ENCODE measurements at regions not wholly inside any gene's neighbourhood (a gene's known extent, or its start where the extent isn't known, plus 50 kb on each side); places are given as distances from the start of the nearest gene placed in this dataset.

GRCh38 chr5:152124409-152125041 lies 199.9 kb upstream of the GLRA1 start:
- H3K36me3 ChIP-seq (ENCODE audit: control insufficient read depth, insufficient read depth, low read length): no peaks in the 10 kb centered on the region
- TF ChIP-seq EZH2 (IDR thresholded peaks at IDR 0.05; ENCODE audit: low read length, missing control alignments): no peak
- TF ChIP-seq CTCF (conservative IDR thresholded peaks at IDR 0.05 in 1 of 2, IDR thresholded peaks at IDR 0.05 in 1 of 2; ENCODE audit: low read depth in 1 of 2, low read length in 2 of 2): no peak
- no peaks in the 10 kb centered on the region for H3K4me1 ChIP-seq (ENCODE audit: control insufficient read depth, extremely low read depth, insufficient read depth, low read length)
- DNase-seq (ENCODE audit: low read depth in 2 of 2): no peak
- H3K79me2 ChIP-seq (ENCODE audit: control insufficient read depth, insufficient read depth, low read length): no peaks in the 10 kb centered on the region
- H3K27ac ChIP-seq (ENCODE audit: insufficient read depth, low read length): no peak overlapping the region
- H3K9me3 ChIP-seq (ENCODE audit: control insufficient read depth, insufficient read depth, low read depth, low read length): no peaks in the 10 kb centered on the region
- H3K4me2 ChIP-seq (ENCODE audit: extremely low read depth, insufficient read depth, low read length): no peak overlapping the region
- no peak overlapping the region for H3K9ac ChIP-seq (ENCODE audit: insufficient read depth, low read length)
- no peak overlapping the region for H3K4me3 ChIP-seq (replicated peaks in 1 of 4; ENCODE audit: control extremely low read depth in 1 of 4, insufficient read depth in 1 of 4, low read depth in 3 of 4, low read length in 4 of 4)
- H2AFZ ChIP-seq (ENCODE audit: low read length): no peak overlapping the region
- H3K27me3 ChIP-seq (ENCODE audit: control insufficient read depth, insufficient read depth, low read length): no peaks in the 10 kb centered on the region
- no peaks in the 10 kb centered on the region for H4K20me1 ChIP-seq (ENCODE audit: control insufficient read depth, extremely low read depth, insufficient read depth, low read length)

GRCh38 chr5:152118676-152119470 lies 194.2 kb upstream of the GLRA1 start:
- H3K27ac ChIP-seq (ENCODE audit: insufficient read depth, low read length): no peak overlapping the region
- no peak overlapping the region for H2AFZ ChIP-seq (ENCODE audit: low read length)
- DNase-seq (ENCODE audit: low read depth in 2 of 2): no peak
- no peaks in the 10 kb centered on the region for H4K20me1 ChIP-seq (ENCODE audit: control insufficient read depth, extremely low read depth, insufficient read depth, low read length)
- no peaks in the 10 kb centered on the region for H3K9me3 ChIP-seq (ENCODE audit: control insufficient read depth, insufficient read depth, low read depth, low read length)
- H3K4me1 ChIP-seq (ENCODE audit: control insufficient read depth, extremely low read depth, insufficient read depth, low read length): no peaks in the 10 kb centered on the region
- no peaks in the 10 kb centered on the region for H3K79me2 ChIP-seq (ENCODE audit: control insufficient read depth, insufficient read depth, low read length)
- no peak for TF ChIP-seq EZH2 (IDR thresholded peaks at IDR 0.05; ENCODE audit: low read length, missing control alignments)
- TF ChIP-seq CTCF (conservative IDR thresholded peaks at IDR 0.05 in 1 of 2, IDR thresholded peaks at IDR 0.05 in 1 of 2; ENCODE audit: low read depth in 1 of 2, low read length in 2 of 2): no peak
- no peak overlapping the region for H3K9ac ChIP-seq (ENCODE audit: insufficient read depth, low read length)
- H3K27me3 ChIP-seq (ENCODE audit: control insufficient read depth, insufficient read depth, low read length): no peaks in the 10 kb centered on the region
- no peak overlapping the region for H3K4me2 ChIP-seq (ENCODE audit: extremely low read depth, insufficient read depth, low read length)
- no peaks in the 10 kb centered on the region for H3K36me3 ChIP-seq (ENCODE audit: control insufficient read depth, insufficient read depth, low read length)
- no peak overlapping the region for H3K4me3 ChIP-seq (replicated peaks in 1 of 4; ENCODE audit: control extremely low read depth in 1 of 4, insufficient read depth in 1 of 4, low read depth in 3 of 4, low read length in 4 of 4)

GRCh38 chr5:152116934-152117333 lies 192.3 kb upstream of the GLRA1 start:
- H3K4me3 ChIP-seq (replicated peaks in 1 of 4; ENCODE audit: control extremely low read depth in 1 of 4, insufficient read depth in 1 of 4, low read depth in 3 of 4, low read length in 4 of 4): no peak overlapping the region
- no peaks in the 10 kb centered on the region for H3K4me1 ChIP-seq (ENCODE audit: control insufficient read depth, extremely low read depth, insufficient read depth, low read length)
- no peak for DNase-seq (ENCODE audit: low read depth in 2 of 2)
- H3K27me3 ChIP-seq (ENCODE audit: control insufficient read depth, insufficient read depth, low read length): no peaks in the 10 kb centered on the region
- H3K4me2 ChIP-seq (ENCODE audit: extremely low read depth, insufficient read depth, low read length): no peak overlapping the region
- H3K36me3 ChIP-seq (ENCODE audit: control insufficient read depth, insufficient read depth, low read length): no peaks in the 10 kb centered on the region
- no peak overlapping the region for H2AFZ ChIP-seq (ENCODE audit: low read length)
- H3K79me2 ChIP-seq (ENCODE audit: control insufficient read depth, insufficient read depth, low read length): no peaks in the 10 kb centered on the region
- H3K9me3 ChIP-seq (ENCODE audit: control insufficient read depth, insufficient read depth, low read depth, low read length): no peaks in the 10 kb centered on the region
- no peak overlapping the region for H3K27ac ChIP-seq (ENCODE audit: insufficient read depth, low read length)
- no peak for TF ChIP-seq CTCF (conservative IDR thresholded peaks at IDR 0.05 in 1 of 2, IDR thresholded peaks at IDR 0.05 in 1 of 2; ENCODE audit: low read depth in 1 of 2, low read length in 2 of 2)
- no peak for TF ChIP-seq EZH2 (IDR thresholded peaks at IDR 0.05; ENCODE audit: low read length, missing control alignments)
- H3K9ac ChIP-seq (ENCODE audit: insufficient read depth, low read length): no peak overlapping the region
- H4K20me1 ChIP-seq (ENCODE audit: control insufficient read depth, extremely low read depth, insufficient read depth, low read length): no peaks in the 10 kb centered on the region

Data from fibroblast of lung (primary cell).